HCT116 (cell line): ENCODE measurements at regions not wholly inside any gene's neighbourhood (a gene's known extent, or its start where the extent isn't known, plus 50 kb on each side); places are given as distances from the start of the nearest gene placed in this dataset.

Experiments
- ATAC-seq: fragments of 200-7000 bp; cut with Tn5 transposase; 2 replicates; pipeline ENCODE4 v1.9.1; 2020; ENCODE audit warnings: mild to moderate bottlenecking, moderate library complexity
- BruUV-seq: library from RNA; stranded (reverse); fragments of 400-500 nt; replicated peaks from 2 replicates; lab custom pipeline; 2021; lab: Mats Ljungman, UMichigan
- CTCF ChIA-PET: fragments of 300-600 bp; sonication (Branson Sonifier 250); formaldehyde crosslinking; loops from one replicate; lab custom pipeline; 2021; ENCODE audit warnings: antibody characterized with exemption; lab: Charles Lee
- POLR2A ChIA-PET: fragments of 300-600, 350-600 bp; sonication (Branson Sonifier 250); formaldehyde crosslinking; loops from one replicate; lab custom pipeline; 2021; ENCODE audit warnings: antibody characterized with exemption; lab: Charles Lee
- RAD21 ChIA-PET, 2 experiments: fragments of 300-600 bp; sonication (Branson Sonifier 250); formaldehyde crosslinking; loops; one replicate each; lab custom pipeline; 2023; ENCODE audit warnings: low total read pairs in 2 of 2; ENCODE audit not compliant: uncharacterized antibody in 2 of 2, unreplicated experiment in 2 of 2, low non-redundant PET in 1 of 2; lab: Charles Lee
- DNase-seq: peaks from one replicate; pipeline ENCODE4 v3.0.0-alpha.2; 2010; ENCODE audit warnings: low read depth, low spot score
- H2AFZ ChIP-seq: fragments of 200-600 bp; shearing (Covaris generic), sonication (generic); 2 replicates; pipeline ENCODE4 v1.6.1; 2017; ENCODE audit warnings: low read depth, mixed run types, mixed read lengths, antibody characterized with exemption, low read length; ENCODE audit not compliant: poor library complexity, severe bottlenecking
- H3K27ac ChIP-seq: 2 replicates; pipeline ENCODE4 v1.5.1; 2012; ENCODE audit warnings: low read depth, low read length
- H3K27me3 ChIP-seq: fragments of 200-600 bp; sonication (generic); 2 replicates; pipeline ENCODE4 v1.6.1; 2016; ENCODE audit warnings: mixed run types, low read length, mixed read lengths; ENCODE audit not compliant: insufficient read depth
- H3K36me3 ChIP-seq, 2 experiments: fragments of 200-500 bp in 1 of 2; fragments of 200-600 bp in 1 of 2; sonication (Bioruptor generic) in 1 of 2; sonication (generic) in 1 of 2; 2 replicates each; pipeline versions ENCODE4 v1.5.1 to v1.6.1; 2014 to 2016; ENCODE audit warnings: low read length in 2 of 2, inconsistent platforms in 1 of 2, mixed read lengths in 1 of 2, mixed run types in 1 of 2; ENCODE audit not compliant: insufficient read depth in 2 of 2, control insufficient read depth in 1 of 2
- H3K4me1 ChIP-seq, 2 experiments: fragments of 200-600 bp in 1 of 2; sonication (generic) in 1 of 2; 2 replicates each; pipeline versions ENCODE4 v1.5.1 to v1.6.1; 2012 to 2017; ENCODE audit warnings: low read length in 2 of 2, inconsistent platforms in 1 of 2, mild to moderate bottlenecking in 1 of 2, mixed read lengths in 1 of 2, mixed run types in 1 of 2, moderate library complexity in 1 of 2; ENCODE audit not compliant: insufficient read depth in 2 of 2, control insufficient read depth in 1 of 2
- H3K4me2 ChIP-seq: fragments of 200-600 bp; sonication (generic); 2 replicates; pipeline ENCODE4 v1.6.1; 2017; ENCODE audit warnings: mixed run types, low read length, mixed read lengths
- H3K4me3 ChIP-seq, 2 experiments: fragments of 200-600 bp in 1 of 2; sonication (generic) in 1 of 2; replicated peaks in 1 of 2; 2 replicates each; pipeline ENCODE4 v1.5.1; 2011 to 2016; ENCODE audit warnings: low read length in 2 of 2, control low read depth in 1 of 2, low read depth in 1 of 2, mild to moderate bottlenecking in 1 of 2, mixed read lengths in 1 of 2, mixed run types in 1 of 2
- H3K79me2 ChIP-seq: fragments of 200-600 bp; sonication (generic); 2 replicates; pipeline ENCODE4 v1.6.1; 2017; ENCODE audit warnings: mild to moderate bottlenecking, mixed run types, low read length, moderate library complexity, mixed read lengths; ENCODE audit not compliant: insufficient read depth
- H3K9ac ChIP-seq: fragments of 200-600 bp; sonication (generic); 2 replicates; pipeline ENCODE4 v1.6.1; 2016; ENCODE audit warnings: low read length, mixed read lengths
- H3K9me2 ChIP-seq: fragments of 200-600 bp; sonication (generic), shearing (Covaris generic); 2 replicates; pipeline ENCODE4 v1.6.1; 2017; ENCODE audit warnings: mixed run types, mild to moderate bottlenecking, moderate library complexity; ENCODE audit not compliant: insufficient read depth
- H3K9me3 ChIP-seq, 2 experiments: fragments of 200-500 bp in 1 of 2; fragments of 200-600 bp in 1 of 2; sonication (Bioruptor generic) in 1 of 2; sonication (generic) in 1 of 2; 2 replicates each; pipeline ENCODE4 v1.6.1; 2014 to 2017; ENCODE audit warnings: low read length in 2 of 2, mixed read lengths in 2 of 2, inconsistent platforms in 1 of 2, low read depth in 1 of 2, mild to moderate bottlenecking in 1 of 2, mixed run types in 1 of 2, moderate library complexity in 1 of 2; ENCODE audit not compliant: control insufficient read depth in 1 of 2, insufficient read depth in 1 of 2
- H4K20me1 ChIP-seq: fragments of 200-600 bp; sonication (generic), shearing (Covaris generic); 2 replicates; pipeline ENCODE4 v1.6.1; 2017; ENCODE audit warnings: mixed run types, mild to moderate bottlenecking, moderate library complexity; ENCODE audit not compliant: insufficient read depth
- ATF3 ChIP-seq: IDR thresholded peaks from 2 replicates; pipeline ENCODE4 v1.6.1; 2012
- CEBPB ChIP-seq: IDR thresholded peaks from 2 replicates; pipeline ENCODE4 v1.6.1; 2012; ENCODE audit warnings: low read depth
- CTCF ChIP-seq, 3 experiments: fragments of 200-600 bp in 1 of 3; sonication (generic) in 1 of 3; IDR thresholded peaks in 2 of 3; conservative IDR thresholded peaks in 1 of 3; 2 replicates each; pipeline ENCODE4 v1.5.1; 2012 to 2017; ENCODE audit warnings: low read depth in 2 of 3, low read length in 2 of 3, antibody characterized with exemption in 1 of 3, borderline replicate concordance in 1 of 3, control low read depth in 1 of 3, mild to moderate bottlenecking in 1 of 3, mixed read lengths in 1 of 3, mixed run types in 1 of 3, moderate library complexity in 1 of 3; ENCODE audit not compliant: insufficient read depth in 1 of 3
- EZH2 ChIP-seq: fragments of 200-600 bp; sonication (generic); IDR thresholded peaks from 2 replicates; pipeline ENCODE4 v1.6.1; 2017; ENCODE audit warnings: antibody characterized with exemption, mixed run types
- EZH2phosphoT487 ChIP-seq: fragments of 200-600 bp; IDR thresholded peaks from 2 replicates; pipeline ENCODE4 v1.6.1; 2018; ENCODE audit warnings: antibody characterized with exemption, borderline replicate concordance
- MAX ChIP-seq: IDR thresholded peaks from 2 replicates; pipeline ENCODE4 v1.6.1; 2012
- POLR2AphosphoS5 ChIP-seq: IDR thresholded peaks from 2 replicates; pipeline ENCODE4 v1.6.1; 2011; ENCODE audit warnings: mild to moderate bottlenecking, low read depth, low read length, moderate library complexity
- REST ChIP-seq: IDR thresholded peaks from 2 replicates; pipeline ENCODE4 v1.6.1; 2012; ENCODE audit warnings: low read depth
- SIN3A ChIP-seq: IDR thresholded peaks from 2 replicates; pipeline ENCODE4 v1.6.1; 2012; ENCODE audit warnings: low read depth
- SP1 ChIP-seq: IDR thresholded peaks from 2 replicates; pipeline ENCODE4 v1.6.1; 2012; ENCODE audit warnings: low read depth
- TCF7L2 ChIP-seq: IDR thresholded peaks from 2 replicates; pipeline ENCODE4 v1.7.0; 2011; ENCODE audit warnings: borderline replicate concordance, inconsistent platforms; ENCODE audit not compliant: insufficient read depth, insufficient read length; ENCODE audit errors: extremely low read depth
- ZNF274 ChIP-seq: fragments of 200-500 bp; sonication (Bioruptor generic); IDR thresholded peaks from 2 replicates; pipeline ENCODE4 v1.6.1; 2014; ENCODE audit warnings: mild to moderate bottlenecking, low read depth, low read length, inconsistent platforms
- intact Hi-C: fragments of 100-400 bp; cut with micrococcal nuclease; formaldehyde crosslinking; loops from 2 replicates; pipeline ENCODE4 v1.10.0; 2022

- POLR2A ChIA-PET, result no interaction called here
- H3K27ac ChIP-seq, result no peak overlapping the region
Observed at GRCh38 chr20:4084096-4084495, 64.5 kb upstream of the SMOX start.

GRCh38 chr20:4083098-4083865 lies 65.3 kb upstream of the SMOX start:
- no TSS peak for BruUV-seq
- POLR2A ChIA-PET, result no interaction called here
- no peak overlapping the region for H3K9ac ChIP-seq
- no peaks in the 10 kb centered on the region for H3K9me3 ChIP-seq
- CTCF ChIA-PET, result interaction anchor here (0.8 to 1.2 kb wide), 3 partner anchors 11 to 406 kb away, joined by 3 to 4 read pairs (median 3); no protein-coding TSS in a partner anchor
- no peaks in the 10 kb centered on the region for H3K79me2 ChIP-seq
- no peak overlapping the region for H3K4me3 ChIP-seq
- no peaks in the 10 kb centered on the region for H4K20me1 ChIP-seq
- peaks cover 5 to 27% of the 10 kb centered on the region in 2 experiments; a peak in 3 of 4 replicates for H3K4me1 ChIP-seq
- H3K36me3 ChIP-seq, result no peaks in the 10 kb centered on the region
- H3K9me2 ChIP-seq, result no peaks in the 10 kb centered on the region
- intact Hi-C loops, result no loop called here
- no peak overlapping the region for H2AFZ ChIP-seq
- H3K27ac ChIP-seq, result no peak overlapping the region
- no peak for DNase-seq
- RAD21 ChIA-PET, result no interaction called here
- no peak overlapping the region for H3K4me2 ChIP-seq
- ATAC-seq, result no peak
- H3K27me3 ChIP-seq, result no peaks in the 10 kb centered on the region
- TF ChIP-seq ZNF274, result no peak
- no peak for TF ChIP-seq ATF3
- no peak for TF ChIP-seq CTCF (IDR thresholded peaks at IDR 0.05 in 2 of 3, conservative IDR thresholded peaks at IDR 0.05 in 1 of 3; ENCODE audit: borderline replicate concordance in 1 of 3, insufficient read depth in 1 of 3, low read depth in 2 of 3, low read length in 2 of 3)
- TF ChIP-seq REST, result no peak
- no peak for TF ChIP-seq MAX
- TF ChIP-seq CEBPB, result no peak
- TF ChIP-seq POLR2AphosphoS5, result no peak
- TF ChIP-seq TCF7L2, result no peak
- TF ChIP-seq SP1, result no peak

More at GRCh38 chr20:4084096-4084495, 64.5 kb upstream of the SMOX start:
- Histone ChIP-seq H3K27me3 (no peaks in the 10 kb centered on the region), H3K4me2 (no peak overlapping the region), H2AFZ (no peak overlapping the region), H3K9ac (no peak overlapping the region), H3K79me2 (no peaks in the 10 kb centered on the region), H3K9me3 (no peaks in the 10 kb centered on the region), H3K4me3 (no peak overlapping the region), H3K4me1 (peaks cover 5 to 27% of the 10 kb centered on the region in 2 experiments; a peak in 3 of 4 replicates), H4K20me1 (no peaks in the 10 kb centered on the region), H3K9me2 (no peaks in the 10 kb centered on the region), H3K36me3 (no peaks in the 10 kb centered on the region)
- DNase-seq (no peak), ATAC-seq (no peak)
- TF ChIP-seq SIN3A, result no peak
- TF ChIP-seq ZNF274, result no peak
- no peak for TF ChIP-seq EZH2phosphoT487
- TF ChIP-seq EZH2, result no peak
- intact Hi-C loops, result loop anchor here (2.0 kb wide), 1 partner anchor 407 kb away; no protein-coding TSS in a partner anchor
- BruUV-seq, result no TSS peak
- ChIA-PET CTCF (interaction anchor here (0.5 to 1.5 kb wide), 10 partner anchors 12 to 471 kb away, joined by 3 to 6 read pairs (median 4); no protein-coding TSS in a partner anchor), RAD21 (no interaction called here)
